ENCODE measurements at regions not wholly inside any gene's neighbourhood (a gene's known extent, or its start where the extent isn't known, plus 50 kb on each side); places are given as distances from the start of the nearest gene placed in this dataset.

DNA sequence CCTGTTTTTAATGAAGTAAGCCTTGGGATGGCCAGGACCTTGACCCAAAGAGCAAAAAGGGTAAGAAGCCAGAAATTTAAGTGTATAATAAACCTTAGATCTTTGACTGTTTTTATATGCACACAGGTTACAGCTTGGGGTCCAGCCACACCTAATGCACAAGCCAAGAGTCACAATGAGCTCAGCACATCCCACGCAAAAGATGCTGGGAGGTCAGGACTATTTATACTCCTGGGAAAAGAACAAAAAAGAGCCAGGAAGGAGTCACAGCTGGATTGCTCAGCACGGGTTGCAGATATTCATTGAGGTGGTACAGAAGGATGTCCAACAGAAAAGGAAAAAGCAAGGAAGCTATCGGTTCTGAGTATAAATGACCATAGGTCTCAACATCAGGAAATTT, 536.3 kb downstream of the NTRK3 start:
- Histone ChIP-seq H3K4me1 (ENCODE audit: control insufficient read depth in 1 of 2, insufficient read depth in 2 of 2, low read length in 2 of 2) (no peaks in the 10 kb centered on the region), H3K27ac (ENCODE audit: low read depth, low read length) (no peak overlapping the region), H4K20me1 (ENCODE audit: insufficient read depth) (no peaks in the 10 kb centered on the region), H3K9me3 (ENCODE audit: control insufficient read depth in 1 of 2, insufficient read depth in 1 of 2, low read depth in 1 of 2, low read length in 2 of 2) (peaks cover 4 to 12% of the 10 kb centered on the region in 2 experiments; a peak in 2 of 4 replicates), H3K36me3 (ENCODE audit: control insufficient read depth in 1 of 2, insufficient read depth in 2 of 2, low read length in 2 of 2) (no peaks in the 10 kb centered on the region), H3K4me2 (ENCODE audit: low read length) (no peak overlapping the region), H3K27me3 (ENCODE audit: insufficient read depth, low read length) (no peaks in the 10 kb centered on the region), H3K4me3 (replicated peaks in 1 of 2; ENCODE audit: low read depth in 1 of 2, low read length in 2 of 2) (no peak overlapping the region), H3K79me2 (ENCODE audit: insufficient read depth, low read length) (no peaks in the 10 kb centered on the region), H3K9me2 (ENCODE audit: insufficient read depth) (no peaks in the 10 kb centered on the region), H2AFZ (ENCODE audit: low read depth, low read length, poor library complexity, severe bottlenecking) (no peak overlapping the region), H3K9ac (ENCODE audit: low read length) (no peak overlapping the region)
- POLR2A ChIA-PET: no interaction called here
- intact Hi-C loops (cut with micrococcal nuclease): no loop called here
- ATAC-seq: no peak
- no peak for DNase-seq (ENCODE audit: low read depth, low spot score)
- CTCF ChIA-PET: no interaction called here
- TF ChIP-seq JUND (IDR thresholded peaks at IDR 0.05) (no peak), SIN3A (IDR thresholded peaks at IDR 0.05; ENCODE audit: low read depth) (no peak), POLR2AphosphoS5 (IDR thresholded peaks at IDR 0.05; ENCODE audit: low read depth, low read length) (no peak), ZNF274 (IDR thresholded peaks at IDR 0.05; ENCODE audit: low read depth, low read length) (no peak), RAD21 (IDR thresholded peaks at IDR 0.05; ENCODE audit: low read depth) (no peak), EGR1 (IDR thresholded peaks at IDR 0.05; ENCODE audit: low read depth) (no peak), ZBTB33 (IDR thresholded peaks at IDR 0.05; ENCODE audit: extremely low read depth, insufficient replicate concordance, low read length) (no peak)
- TF ChIP-seq, protein P1, sequence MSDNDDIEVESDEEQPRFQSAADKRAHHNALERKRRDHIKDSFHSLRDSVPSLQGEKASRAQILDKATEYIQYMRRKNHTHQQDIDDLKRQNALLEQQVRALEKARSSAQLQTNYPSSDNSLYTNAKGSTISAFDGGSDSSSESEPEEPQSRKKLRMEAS (IDR thresholded peaks at IDR 0.05): no peak
- RAD21 ChIA-PET (ENCODE audit: low non-redundant PET in 1 of 2, low total read pairs in 2 of 2, uncharacterized antibody in 2 of 2, unreplicated experiment in 2 of 2): no interaction called here
- BruUV-seq (replicated peaks): no TSS peak

DNA sequence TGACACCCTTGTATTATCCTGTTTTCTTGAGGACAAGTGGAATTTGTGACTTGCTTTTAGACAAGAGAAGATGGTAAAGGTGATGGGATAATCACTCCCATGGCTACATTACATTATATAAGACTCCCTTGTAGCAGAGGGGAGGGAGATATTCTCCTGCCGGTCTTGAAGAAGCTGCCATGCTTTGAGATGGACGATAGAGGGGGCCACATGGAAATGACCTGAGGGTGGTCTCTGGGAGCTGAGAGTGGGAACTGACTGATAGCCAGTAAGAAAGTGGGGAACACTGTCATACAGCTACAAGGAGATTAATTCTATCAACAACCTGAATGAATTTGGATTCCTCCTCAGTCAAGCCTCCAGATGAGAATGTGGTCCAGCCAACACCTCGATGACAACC, 540.1 kb downstream of the NTRK3 start:
- ATAC-seq: no peak
- Histone ChIP-seq H3K4me2 (ENCODE audit: low read length) (no peak overlapping the region), H3K36me3 (ENCODE audit: control insufficient read depth in 1 of 2, insufficient read depth in 2 of 2, low read length in 2 of 2) (no peaks in the 10 kb centered on the region), H3K79me2 (ENCODE audit: insufficient read depth, low read length) (no peaks in the 10 kb centered on the region), H3K4me3 (replicated peaks in 1 of 2; ENCODE audit: low read depth in 1 of 2, low read length in 2 of 2) (no peak overlapping the region), H3K27ac (ENCODE audit: low read depth, low read length) (no peak overlapping the region), H3K4me1 (ENCODE audit: control insufficient read depth in 1 of 2, insufficient read depth in 2 of 2, low read length in 2 of 2) (no peaks in the 10 kb centered on the region), H3K9ac (ENCODE audit: low read length) (no peak overlapping the region), H3K27me3 (ENCODE audit: insufficient read depth, low read length) (no peaks in the 10 kb centered on the region), H3K9me3 (ENCODE audit: control insufficient read depth in 1 of 2, insufficient read depth in 1 of 2, low read depth in 1 of 2, low read length in 2 of 2) (peaks cover 18 to 21% of the 10 kb centered on the region in 2 experiments; a peak in 2 of 4 replicates), H2AFZ (ENCODE audit: low read depth, low read length, poor library complexity, severe bottlenecking) (no peak overlapping the region), H4K20me1 (ENCODE audit: insufficient read depth) (no peaks in the 10 kb centered on the region), H3K9me2 (ENCODE audit: insufficient read depth) (no peaks in the 10 kb centered on the region)
- intact Hi-C loops (cut with micrococcal nuclease): no loop called here
- ChIA-PET RAD21 (ENCODE audit: low non-redundant PET in 1 of 2, low total read pairs in 2 of 2, uncharacterized antibody in 2 of 2, unreplicated experiment in 2 of 2) (no interaction called here), POLR2A (no interaction called here), CTCF (no interaction called here)
- DNase-seq (ENCODE audit: low read depth, low spot score): no peak
- no TSS peak for BruUV-seq (replicated peaks)
- TF ChIP-seq ZBTB33 (IDR thresholded peaks at IDR 0.05; ENCODE audit: extremely low read depth, insufficient replicate concordance, low read length) (no peak), SIN3A (IDR thresholded peaks at IDR 0.05; ENCODE audit: low read depth) (no peak), CEBPB (IDR thresholded peaks at IDR 0.05; ENCODE audit: low read depth) (no peak), EZH2 (IDR thresholded peaks at IDR 0.05) (no peak), EZH2phosphoT487 (IDR thresholded peaks at IDR 0.05; ENCODE audit: borderline replicate concordance) (no peak), FOSL1 (IDR thresholded peaks at IDR 0.05; ENCODE audit: low read depth) (no peak), POLR2AphosphoS5 (IDR thresholded peaks at IDR 0.05; ENCODE audit: low read depth, low read length) (no peak), REST (IDR thresholded peaks at IDR 0.05; ENCODE audit: low read depth) (no peak)
